Stomach (tissue), 4 donors: ENCODE measurements at regions not wholly inside any gene's neighbourhood (a gene's known extent, or its start where the extent isn't known, plus 50 kb on each side); places are given as distances from the start of the nearest gene placed in this dataset.

Experiments used
- CTCF ChIP-seq, 7 experiments: fragments of 450-650 bp in 4 of 7; fragments of 200-600 bp in 3 of 7; sonication (generic) in 3 of 7; IDR thresholded peaks; one replicate each; pipeline ENCODE4 v1.5.1; 2016 to 2019; ENCODE audit warnings: antibody characterized with exemption in 7 of 7, control low read depth in 2 of 7, mild to moderate bottlenecking in 1 of 7
- POLR2A ChIP-seq, 4 donors: fragments of 450-650 bp; IDR thresholded peaks; one replicate each; pipeline ENCODE4 v1.6.1; 2016; ENCODE audit warnings: antibody characterized with exemption in 4 of 4, control low read depth in 2 of 4, mild to moderate bottlenecking in 1 of 4, moderate library complexity in 1 of 4

GRCh38 chr2:16122556-16122955, 182.2 kb downstream of the MYCN start:
- TF ChIP-seq CTCF (IDR thresholded peaks at IDR 0.05) (no peak), POLR2A (IDR thresholded peaks at IDR 0.05) (no peak)
